HL-60 (cell line): ENCODE measurements at regions not wholly inside any gene's neighbourhood (a gene's known extent, or its start where the extent isn't known, plus 50 kb on each side); places are given as distances from the start of the nearest gene placed in this dataset.

Experiments
- CTCF ChIP-seq: IDR thresholded peaks from one replicate; pipeline ENCODE4 v1.5.1; 2011; ENCODE audit warnings: low read length, control low read depth, inconsistent platforms; ENCODE audit not compliant: insufficient read depth
- GABPA ChIP-seq: IDR thresholded peaks from 2 replicates; pipeline ENCODE4 v1.6.1; 2012; ENCODE audit warnings: low read depth

GRCh38 chr9:108311745-108312144, 544.0 kb downstream of the ACTL7B start:
- TF ChIP-seq CTCF (no peak), GABPA (no peak)
